Astrocyte of the spinal cord (primary cell): ENCODE measurements at regions not wholly inside any gene's neighbourhood (a gene's known extent, or its start where the extent isn't known, plus 50 kb on each side); places are given as distances from the start of the nearest gene placed in this dataset.

ENCODE experiments used
- DNase-seq: peaks from one replicate; pipeline ENCODE4 v3.0.0; 2011; ENCODE audit warnings: low read depth, low spot score
- H3K4me3 ChIP-seq: 2 replicates; pipeline ENCODE4 v1.5.1; 2011; ENCODE audit warnings: low read depth, mild to moderate bottlenecking, low read length, moderate library complexity
- in situ Hi-C: cut with HindIII; loops from 2 replicates; pipeline ENCODE4 v1.10.0; 2017; ENCODE audit warnings: low sequenced_read_pairs
- TF ChIP-seq, protein P1 (sequence below): IDR thresholded peaks from 2 replicates; pipeline ENCODE4 v1.5.1; 2012; ENCODE audit warnings: low read depth, mild to moderate bottlenecking, low read length, inconsistent platforms

DNA sequence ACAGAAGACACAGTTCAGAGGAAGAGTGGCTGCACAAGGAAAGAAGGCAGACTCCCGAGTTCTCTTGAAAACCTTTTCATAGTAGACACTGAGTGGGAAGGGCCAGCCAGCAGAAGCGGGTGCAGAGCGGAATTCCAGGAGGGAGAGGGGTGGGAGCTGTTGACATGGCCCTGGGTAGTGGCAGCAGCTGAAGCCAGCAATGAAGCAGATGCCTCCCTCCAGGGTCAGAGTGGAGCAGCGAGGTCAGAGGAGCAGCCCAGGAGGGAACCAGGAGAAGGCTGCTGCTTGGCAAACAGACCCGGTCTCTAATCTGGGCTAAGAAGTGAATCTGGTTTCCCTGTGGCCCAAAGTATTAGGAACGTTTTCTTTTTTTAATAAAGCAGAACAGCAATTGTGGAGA, 73.9 kb upstream of the SPATA13 start:
- H3K4me3 ChIP-seq, result no peak overlapping the region
- in situ Hi-C loops, result no loop called here
- DNase-seq, result no peak
- TF ChIP-seq, protein P1, sequence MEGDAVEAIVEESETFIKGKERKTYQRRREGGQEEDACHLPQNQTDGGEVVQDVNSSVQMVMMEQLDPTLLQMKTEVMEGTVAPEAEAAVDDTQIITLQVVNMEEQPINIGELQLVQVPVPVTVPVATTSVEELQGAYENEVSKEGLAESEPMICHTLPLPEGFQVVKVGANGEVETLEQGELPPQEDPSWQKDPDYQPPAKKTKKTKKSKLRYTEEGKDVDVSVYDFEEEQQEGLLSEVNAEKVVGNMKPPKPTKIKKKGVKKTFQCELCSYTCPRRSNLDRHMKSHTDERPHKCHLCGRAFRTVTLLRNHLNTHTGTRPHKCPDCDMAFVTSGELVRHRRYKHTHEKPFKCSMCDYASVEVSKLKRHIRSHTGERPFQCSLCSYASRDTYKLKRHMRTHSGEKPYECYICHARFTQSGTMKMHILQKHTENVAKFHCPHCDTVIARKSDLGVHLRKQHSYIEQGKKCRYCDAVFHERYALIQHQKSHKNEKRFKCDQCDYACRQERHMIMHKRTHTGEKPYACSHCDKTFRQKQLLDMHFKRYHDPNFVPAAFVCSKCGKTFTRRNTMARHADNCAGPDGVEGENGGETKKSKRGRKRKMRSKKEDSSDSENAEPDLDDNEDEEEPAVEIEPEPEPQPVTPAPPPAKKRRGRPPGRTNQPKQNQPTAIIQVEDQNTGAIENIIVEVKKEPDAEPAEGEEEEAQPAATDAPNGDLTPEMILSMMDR, result no peak

DNA sequence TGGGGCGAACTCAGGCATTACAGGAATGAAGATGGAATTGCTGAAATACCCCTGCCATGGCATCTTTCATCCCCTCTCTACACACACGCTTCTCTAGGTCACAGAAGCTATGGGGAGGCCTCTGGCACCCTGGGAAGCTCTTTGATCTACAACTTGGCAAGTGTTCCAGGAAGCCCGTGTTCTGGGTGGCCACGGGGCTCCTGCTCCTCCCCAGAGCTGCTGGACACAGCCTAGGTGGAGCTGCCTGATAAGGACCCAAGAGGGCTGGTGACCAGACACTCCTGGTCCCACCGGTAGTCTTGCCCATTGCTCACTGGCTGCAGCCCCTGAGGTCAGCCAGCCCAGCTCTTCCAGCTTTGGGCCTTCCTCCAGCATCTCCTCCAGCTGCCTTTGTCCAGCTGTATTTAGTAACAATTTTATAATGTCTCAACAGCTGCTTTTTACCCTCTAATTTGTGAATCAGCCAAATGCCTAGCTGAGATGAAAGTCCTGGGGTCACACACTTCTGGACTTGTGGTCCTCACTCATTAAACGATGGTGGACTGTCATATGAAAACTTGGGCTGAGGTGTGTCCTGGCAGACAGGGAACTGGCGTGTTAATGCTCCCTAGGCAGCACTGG, 72.8 kb upstream of the SPATA13 start:
- DNase-seq, result no peak
- H3K4me3 ChIP-seq, result no peak overlapping the region
- TF ChIP-seq, protein P1, result no peak
- in situ Hi-C loops, result no loop called here

DNA sequence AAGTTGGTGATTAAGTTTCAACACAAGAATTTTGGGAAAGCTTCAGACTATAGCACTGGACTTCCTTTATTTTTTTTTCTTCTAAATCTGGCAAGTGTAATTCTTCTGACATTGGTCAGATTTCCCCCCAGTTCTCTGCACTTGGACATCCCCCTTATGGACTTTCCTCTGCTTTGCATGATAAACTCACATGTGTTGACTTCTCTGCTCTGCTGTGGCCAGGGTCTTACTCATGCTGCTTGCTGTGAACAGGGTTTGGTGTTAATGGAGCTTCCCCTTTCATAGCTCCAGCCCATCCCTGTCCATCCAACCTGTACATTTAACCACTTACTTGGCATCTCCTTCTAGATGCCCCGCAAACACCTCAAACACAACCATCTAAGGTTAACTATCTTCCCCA, 70.5 kb upstream of the SPATA13 start:
- TF ChIP-seq, protein P1, result no peak
- no peak for DNase-seq
- in situ Hi-C loops, result no loop called here
- H3K4me3 ChIP-seq, result no peak overlapping the region

DNA sequence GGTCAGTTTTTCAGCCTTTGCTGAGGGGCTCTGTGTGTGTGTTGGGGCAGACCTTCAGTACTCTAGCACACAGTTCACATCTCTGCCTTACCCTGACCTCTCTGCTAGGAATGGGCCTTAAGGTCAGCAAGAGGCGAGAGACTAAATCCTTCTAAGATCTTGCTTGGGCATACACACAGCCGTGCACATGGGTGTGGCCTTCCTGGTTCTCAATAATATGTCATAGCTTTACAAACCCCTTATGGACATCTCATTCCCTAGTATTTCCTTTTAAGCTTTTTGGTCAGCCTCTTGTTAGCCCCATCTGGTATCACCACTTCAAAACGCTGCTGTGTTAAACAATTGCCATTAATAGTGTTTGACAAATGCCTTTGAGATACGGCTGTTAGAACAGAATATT, 69.4 kb upstream of the SPATA13 start:
- TF ChIP-seq, protein P1, result no peak
- H3K4me3 ChIP-seq, result no peak overlapping the region
- in situ Hi-C loops, result no loop called here
- no peak for DNase-seq

DNA sequence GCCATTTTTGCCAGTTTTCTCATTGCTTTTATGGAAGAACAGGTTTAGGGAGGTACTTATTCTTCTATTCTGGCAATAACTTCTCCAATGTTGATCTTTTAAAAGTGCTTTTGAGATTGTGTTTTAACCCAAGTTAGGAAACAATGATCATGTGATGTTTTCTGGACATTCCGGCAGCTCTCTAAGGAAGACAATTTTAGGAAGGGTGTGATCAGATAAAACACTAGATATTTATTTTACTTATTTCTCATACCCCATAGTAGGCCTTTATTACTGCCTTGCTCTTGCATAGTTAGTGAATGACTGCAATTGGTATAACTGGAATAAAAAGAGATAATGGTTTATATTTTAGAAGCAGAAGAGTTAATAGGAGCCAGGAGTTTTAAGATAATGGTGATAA, 68.4 kb upstream of the SPATA13 start:
- H3K4me3 ChIP-seq, result no peak overlapping the region
- TF ChIP-seq, protein P1, result no peak
- no peak for DNase-seq
- in situ Hi-C loops, result no loop called here

DNA sequence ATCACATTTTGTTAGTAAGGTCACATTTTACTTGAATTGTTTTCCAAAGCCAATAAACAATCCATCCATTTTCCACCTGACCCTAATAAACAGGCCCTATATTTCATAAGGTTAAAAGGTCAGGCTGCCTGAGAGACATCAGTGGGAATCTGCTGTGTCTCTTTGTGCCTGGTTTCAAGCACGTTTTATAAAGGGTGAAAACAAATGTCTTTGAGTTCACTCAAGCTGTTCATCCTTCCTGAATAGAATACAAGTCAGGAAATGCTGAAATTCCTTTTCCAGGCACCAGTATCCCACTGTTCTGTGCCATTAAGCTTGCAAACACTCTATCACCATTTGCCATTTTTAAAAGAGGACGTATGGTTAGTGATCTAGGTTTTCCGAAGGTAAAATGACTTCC, 67.5 kb upstream of the SPATA13 start:
- H3K4me3 ChIP-seq, result no peak overlapping the region
- in situ Hi-C loops, result no loop called here
- TF ChIP-seq, protein P1, result no peak
- DNase-seq, result no peak

DNA sequence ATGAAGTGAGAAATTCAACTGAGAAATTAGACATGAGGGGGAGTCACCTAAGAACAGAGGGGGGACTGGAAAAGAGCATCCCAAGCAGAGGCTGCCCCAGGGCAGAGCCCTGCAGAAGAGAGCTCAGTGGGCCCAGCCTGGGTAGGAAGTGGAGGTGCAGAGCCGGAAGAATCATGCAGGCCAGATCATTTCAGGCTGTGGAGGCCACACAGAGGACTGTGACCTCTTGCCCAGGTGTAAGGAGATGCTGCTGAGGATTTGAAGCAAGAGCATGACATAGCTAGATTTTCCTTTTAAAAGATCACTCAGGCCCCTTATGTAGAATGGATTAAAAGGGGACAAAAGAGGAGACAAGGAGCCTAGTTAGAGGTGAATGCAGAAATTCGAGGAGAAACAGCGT, 63.9 kb upstream of the SPATA13 start:
- no peak overlapping the region for H3K4me3 ChIP-seq
- no peak for DNase-seq
- TF ChIP-seq, protein P1, result no peak
- in situ Hi-C loops, result no loop called here
